ENCODE measurements at regions not wholly inside any gene's neighbourhood (a gene's known extent, or its start where the extent isn't known, plus 50 kb on each side); places are given as distances from the start of the nearest gene placed in this dataset.

- Mint-ChIP-seq H3K27ac (no peak overlapping the region), H3K27me3 (no peaks in the 10 kb centered on the region), H3K4me3 (no peak overlapping the region), H3K36me3 (peaks cover 11% of the 10 kb centered on the region), H3K4me1 (ENCODE audit: low read depth in 2 of 2) (no peaks in the 10 kb centered on the region), H3K9me3 (peaks cover 36% of the 10 kb centered on the region)
- no peak for DNase-seq (ENCODE audit: low spot score)
- ATAC-seq: no peak
Observed at GRCh38 chr13:55255236-55255635, 1885.5 kb upstream of the PRR20A start.

GRCh38 chr13:55263045-55263444 is 1877.7 kb upstream of the PRR20A start:
- ATAC-seq: no peak
- H3K4me1 Mint-ChIP-seq (ENCODE audit: low read depth in 2 of 2): no peaks in the 10 kb centered on the region

GRCh38 chr13:55266644-55267043 is 1874.1 kb upstream of the PRR20A start:
- H3K36me3 Mint-ChIP-seq: no peaks in the 10 kb centered on the region
- H3K27me3 Mint-ChIP-seq: no peaks in the 10 kb centered on the region
- no peak overlapping the region for H3K27ac Mint-ChIP-seq
- H3K9me3 Mint-ChIP-seq: peaks cover 11% of the 10 kb centered on the region
- H3K4me1 Mint-ChIP-seq (ENCODE audit: low read depth in 2 of 2): no peaks in the 10 kb centered on the region
- no peak overlapping the region for H3K4me3 Mint-ChIP-seq
- DNase-seq (ENCODE audit: low spot score) (no peak), ATAC-seq (no peak)

More at GRCh38 chr13:55263045-55263444, 1877.7 kb upstream of the PRR20A start:
- H3K9me3 Mint-ChIP-seq: peaks cover 16% of the 10 kb centered on the region
- H3K27me3 Mint-ChIP-seq: no peaks in the 10 kb centered on the region
- DNase-seq (ENCODE audit: low spot score): no peak
- H3K4me3 Mint-ChIP-seq: no peak overlapping the region
- no peak overlapping the region for H3K27ac Mint-ChIP-seq
- H3K36me3 Mint-ChIP-seq: peaks cover 4% of the 10 kb centered on the region

GRCh38 chr13:55298201-55298600 is 1842.5 kb upstream of the PRR20A start:
- Mint-ChIP-seq H3K27ac (no peak overlapping the region), H3K4me1 (ENCODE audit: low read depth in 2 of 2) (no peaks in the 10 kb centered on the region), H3K27me3 (no peaks in the 10 kb centered on the region), H3K36me3 (peaks cover 10% of the 10 kb centered on the region), H3K9me3 (peaks cover 22% of the 10 kb centered on the region), H3K4me3 (no peak overlapping the region)
- DNase-seq (ENCODE audit: low spot score): no peak
- no peak for ATAC-seq

- DNase-seq (ENCODE audit: low spot score): no peak
- Mint-ChIP-seq H3K36me3 (peaks cover 4% of the 10 kb centered on the region), H3K27me3 (no peaks in the 10 kb centered on the region), H3K4me1 (ENCODE audit: low read depth in 2 of 2) (no peaks in the 10 kb centered on the region), H3K4me3 (no peak overlapping the region), H3K27ac (no peak overlapping the region), H3K9me3 (peaks cover 11% of the 10 kb centered on the region)
- no peak for ATAC-seq
Observed at GRCh38 chr13:55302568-55302967, 1838.2 kb upstream of the PRR20A start.

GRCh38 chr13:55307909-55308308 is 1832.8 kb upstream of the PRR20A start:
- no peak for ATAC-seq
- Mint-ChIP-seq H3K27me3 (no peaks in the 10 kb centered on the region), H3K9me3 (peaks cover 10% of the 10 kb centered on the region), H3K4me1 (ENCODE audit: low read depth in 2 of 2) (no peaks in the 10 kb centered on the region), H3K4me3 (no peak overlapping the region), H3K36me3 (no peaks in the 10 kb centered on the region), H3K27ac (no peak overlapping the region)
- DNase-seq (ENCODE audit: low spot score): no peak

GRCh38 chr13:55341891-55342290 is 1798.8 kb upstream of the PRR20A start:
- Mint-ChIP-seq H3K9me3 (peaks cover 29% of the 10 kb centered on the region), H3K27ac (no peak overlapping the region), H3K27me3 (no peaks in the 10 kb centered on the region), H3K4me1 (ENCODE audit: low read depth in 2 of 2) (no peaks in the 10 kb centered on the region), H3K36me3 (peaks cover 11% of the 10 kb centered on the region), H3K4me3 (no peak overlapping the region)
- DNase-seq (ENCODE audit: low spot score) (no peak), ATAC-seq (no peak)

- DNase-seq (ENCODE audit: low spot score) (no peak), ATAC-seq (no peak)
- Mint-ChIP-seq H3K27ac (no peak overlapping the region), H3K36me3 (peaks cover 11% of the 10 kb centered on the region), H3K4me1 (ENCODE audit: low read depth in 2 of 2) (no peaks in the 10 kb centered on the region), H3K27me3 (no peaks in the 10 kb centered on the region), H3K4me3 (no peak overlapping the region), H3K9me3 (peaks cover 19% of the 10 kb centered on the region)
Observed at GRCh38 chr13:55345224-55345623, 1795.5 kb upstream of the PRR20A start.

GRCh38 chr13:55347528-55347927 is 1793.2 kb upstream of the PRR20A start:
- no peaks in the 10 kb centered on the region for H3K27me3 Mint-ChIP-seq
- peaks cover 11% of the 10 kb centered on the region for H3K9me3 Mint-ChIP-seq
- no peak overlapping the region for H3K4me3 Mint-ChIP-seq
- H3K36me3 Mint-ChIP-seq: no peaks in the 10 kb centered on the region
- ATAC-seq: no peak
- H3K27ac Mint-ChIP-seq: no peak overlapping the region
- no peaks in the 10 kb centered on the region for H3K4me1 Mint-ChIP-seq (ENCODE audit: low read depth in 2 of 2)
- DNase-seq (ENCODE audit: low spot score): no peak

GRCh38 chr13:55359067-55359466 is 1781.7 kb upstream of the PRR20A start:
- DNase-seq (ENCODE audit: low spot score): no peak
- Mint-ChIP-seq H3K27ac (no peak overlapping the region), H3K9me3 (peaks cover 4% of the 10 kb centered on the region), H3K4me1 (ENCODE audit: low read depth in 2 of 2) (no peaks in the 10 kb centered on the region), H3K27me3 (no peaks in the 10 kb centered on the region), H3K4me3 (no peak overlapping the region), H3K36me3 (no peaks in the 10 kb centered on the region)
- ATAC-seq: no peak

- no peaks in the 10 kb centered on the region for H3K27me3 Mint-ChIP-seq
- peaks cover 8% of the 10 kb centered on the region for H3K9me3 Mint-ChIP-seq
- H3K4me3 Mint-ChIP-seq: no peak overlapping the region
- no peaks in the 10 kb centered on the region for H3K4me1 Mint-ChIP-seq (ENCODE audit: low read depth in 2 of 2)
- DNase-seq (ENCODE audit: low spot score): no peak
- H3K36me3 Mint-ChIP-seq: no peaks in the 10 kb centered on the region
- no peak for ATAC-seq
- no peak overlapping the region for H3K27ac Mint-ChIP-seq
Observed at GRCh38 chr13:55361141-55361540, 1779.6 kb upstream of the PRR20A start.

GRCh38 chr13:55366676-55367075 is 1774.0 kb upstream of the PRR20A start:
- H3K9me3 Mint-ChIP-seq: peaks cover 11% of the 10 kb centered on the region

GRCh38 chr13:55394470-55394869 is 1746.2 kb upstream of the PRR20A start:
- no peaks in the 10 kb centered on the region for H3K36me3 Mint-ChIP-seq
- no peaks in the 10 kb centered on the region for H3K27me3 Mint-ChIP-seq
- ATAC-seq (no peak), DNase-seq (ENCODE audit: low spot score) (no peak)
- H3K4me1 Mint-ChIP-seq (ENCODE audit: low read depth in 2 of 2): no peaks in the 10 kb centered on the region
- H3K9me3 Mint-ChIP-seq: peaks cover 4% of the 10 kb centered on the region
- no peak overlapping the region for H3K4me3 Mint-ChIP-seq
- H3K27ac Mint-ChIP-seq: no peak overlapping the region

More at GRCh38 chr13:55366676-55367075, 1774.0 kb upstream of the PRR20A start:
- DNase-seq (ENCODE audit: low spot score) (no peak), ATAC-seq (no peak)
- no peaks in the 10 kb centered on the region for H3K4me1 Mint-ChIP-seq (ENCODE audit: low read depth in 2 of 2)
- H3K27ac Mint-ChIP-seq: no peak overlapping the region
- H3K4me3 Mint-ChIP-seq: no peak overlapping the region
- no peaks in the 10 kb centered on the region for H3K36me3 Mint-ChIP-seq
- H3K27me3 Mint-ChIP-seq: no peaks in the 10 kb centered on the region

GRCh38 chr13:55402870-55403269 is 1737.8 kb upstream of the PRR20A start:
- no peak for ATAC-seq

GRCh38 chr13:55403887-55404487 is 1736.7 kb upstream of the PRR20A start:
- Mint-ChIP-seq H3K9me3 (peaks cover 12% of the 10 kb centered on the region), H3K36me3 (peaks cover 6% of the 10 kb centered on the region), H3K27me3 (no peaks in the 10 kb centered on the region), H3K4me3 (no peak overlapping the region), H3K4me1 (ENCODE audit: low read depth in 2 of 2) (no peaks in the 10 kb centered on the region), H3K27ac (no peak overlapping the region)
- no peak for DNase-seq (ENCODE audit: low spot score)
- no peak for ATAC-seq

More at GRCh38 chr13:55402870-55403269, 1737.8 kb upstream of the PRR20A start:
- no peaks in the 10 kb centered on the region for H3K27me3 Mint-ChIP-seq
- H3K4me3 Mint-ChIP-seq: no peak overlapping the region
- peaks cover 6% of the 10 kb centered on the region for H3K36me3 Mint-ChIP-seq
- H3K4me1 Mint-ChIP-seq (ENCODE audit: low read depth in 2 of 2): no peaks in the 10 kb centered on the region
- no peak for DNase-seq (ENCODE audit: low spot score)
- H3K27ac Mint-ChIP-seq: no peak overlapping the region
- H3K9me3 Mint-ChIP-seq: peaks cover 8% of the 10 kb centered on the region

Measured in natural killer cell treated with Interleukin-12 subunit alpha and Interleukin-12 subunit beta and Interleukin-15 and Interleukin-18, amount 100 ng/mL, for 72 hours (primary cell).